Stimulated activated CD4-positive, alpha-beta T cell treated with anti-CD3 and anti-CD28 coated beads, Interleukin-2, amount 100 ng/mL, for 4 hours (primary cell): ENCODE measurements at regions not wholly inside any gene's neighbourhood (a gene's known extent, or its start where the extent isn't known, plus 50 kb on each side); places are given as distances from the start of the nearest gene placed in this dataset.
"Not testable (repeated sequence)": the region's sequence is repeated elsewhere in the genome, so short reads cannot be mapped to it uniquely, and the experiment has no call there.

Experiments used
- DNase-seq: peaks from one replicate; pipeline ENCODE4 v3.0.0-alpha.2; 2020; ENCODE audit warnings: low read depth

DNA sequence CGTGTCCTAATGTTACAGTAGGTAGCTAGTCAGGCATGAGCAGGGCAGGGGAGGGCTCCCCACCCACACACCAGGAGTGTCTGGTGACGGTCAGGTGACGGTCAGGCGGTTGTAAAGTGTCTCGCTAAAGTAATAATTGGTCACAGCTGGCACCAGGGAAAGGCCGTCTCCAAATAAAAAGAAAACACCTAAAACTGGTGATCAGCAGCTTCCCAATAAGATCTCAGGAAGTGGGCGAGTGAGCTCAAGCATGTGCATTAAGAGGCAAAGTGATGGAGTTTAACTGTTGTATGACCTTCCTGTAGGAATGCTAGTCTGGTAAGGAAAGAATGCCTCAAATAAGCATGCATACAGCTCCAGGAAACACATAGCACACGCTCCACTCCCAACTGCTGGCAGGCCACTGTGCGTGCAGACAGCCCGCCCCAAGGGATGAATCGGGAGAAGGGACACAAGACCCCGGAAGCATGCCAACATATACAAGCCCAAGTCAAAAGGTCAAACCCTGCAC lies 177.1 kb downstream of the RNF144A start:
- DNase-seq, result no peak

GRCh38 chr2:7096726-7097352 lies 179.6 kb downstream of the RNF144A start:
- DNase-seq, result no peak

DNA sequence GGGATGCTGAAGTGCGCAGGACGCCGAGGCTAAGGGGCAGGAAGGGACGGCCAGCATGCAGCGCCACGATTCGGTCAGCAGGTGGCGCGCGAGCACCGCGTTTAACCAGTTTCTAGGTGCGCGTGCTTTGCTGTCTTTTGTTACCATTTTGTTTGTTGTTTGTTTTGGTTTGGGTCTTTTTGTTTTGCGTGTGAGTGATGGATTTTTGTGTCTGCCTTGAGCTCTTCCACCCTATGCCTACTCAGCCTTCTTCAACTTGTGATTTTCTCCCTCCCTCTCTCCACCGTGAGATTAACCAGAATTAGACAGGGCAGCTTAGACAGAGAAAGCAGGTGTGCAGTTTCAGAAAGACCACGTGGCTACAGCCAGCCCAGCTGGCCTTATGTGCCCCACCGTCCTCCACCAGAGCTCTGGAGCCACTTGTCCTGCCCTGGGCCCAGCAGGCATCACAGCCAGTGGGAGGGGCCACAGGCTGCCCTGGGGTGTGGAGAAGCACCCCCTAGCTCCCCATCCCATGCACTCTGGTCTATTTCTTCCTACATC lies 180.2 kb downstream of the RNF144A start:
- peak; percentile 49 for DNase-seq

DNA sequence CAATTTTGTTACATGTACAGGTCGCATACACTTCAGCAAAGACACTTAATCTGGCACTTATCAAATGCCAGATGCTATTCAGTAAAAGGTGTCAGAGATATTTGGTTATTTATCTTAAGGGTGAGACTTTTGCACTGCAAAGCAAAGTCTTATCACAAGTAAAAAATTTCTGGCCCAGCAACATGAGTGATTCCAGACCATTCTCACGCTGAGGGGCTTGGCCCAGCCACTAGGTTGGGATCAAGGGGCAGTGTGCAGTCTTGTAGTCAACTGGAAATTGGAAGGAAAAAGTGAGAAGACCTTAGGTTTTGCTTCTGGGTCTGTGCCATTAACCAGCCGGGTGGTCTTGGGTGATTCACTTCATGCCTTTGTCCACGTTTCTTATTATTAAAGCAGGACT lies 181.6 kb downstream of the RNF144A start:
- DNase-seq, result no peak

GRCh38 chr2:7099687-7100086 lies 182.5 kb downstream of the RNF144A start:
- DNase-seq, result not testable (repeated sequence)

GRCh38 chr2:7102826-7103225 lies 185.6 kb downstream of the RNF144A start:
- no peak for DNase-seq

DNA sequence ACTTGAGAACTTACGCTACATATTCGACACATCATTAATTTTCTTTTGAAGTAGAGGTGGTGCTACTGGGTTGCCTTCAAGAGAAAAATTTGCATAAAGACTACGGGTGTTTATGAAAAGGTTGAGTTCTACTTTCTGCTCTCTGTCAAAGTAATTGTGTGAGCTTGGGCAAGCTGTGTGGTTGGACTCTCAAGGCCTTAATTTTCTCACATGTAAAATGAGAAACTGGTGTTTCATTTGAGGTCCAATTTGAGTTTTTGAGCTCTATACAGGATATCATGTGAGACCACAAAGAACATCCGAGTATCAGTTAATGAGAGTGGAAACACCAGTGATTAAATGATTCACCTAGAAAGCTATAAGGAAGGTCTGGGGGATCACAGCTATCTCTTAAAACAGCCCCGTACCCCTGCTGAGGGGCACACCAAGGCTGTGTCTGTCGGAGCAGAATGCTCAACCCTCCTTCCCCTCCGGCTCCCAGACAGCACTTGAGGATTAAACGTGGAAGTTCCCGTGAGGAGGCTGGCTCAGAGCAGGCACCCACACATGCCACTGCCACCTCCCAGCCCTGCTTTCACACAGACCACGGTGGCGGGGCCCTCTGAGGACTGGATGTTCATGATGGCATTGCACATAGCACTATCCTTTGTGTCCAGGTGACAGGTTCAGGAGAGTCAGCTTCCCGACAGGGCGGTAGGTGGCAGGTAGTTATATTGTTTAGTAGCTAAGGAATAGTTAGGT lies 191.8 kb downstream of the RNF144A start:
- no peak for DNase-seq

DNA sequence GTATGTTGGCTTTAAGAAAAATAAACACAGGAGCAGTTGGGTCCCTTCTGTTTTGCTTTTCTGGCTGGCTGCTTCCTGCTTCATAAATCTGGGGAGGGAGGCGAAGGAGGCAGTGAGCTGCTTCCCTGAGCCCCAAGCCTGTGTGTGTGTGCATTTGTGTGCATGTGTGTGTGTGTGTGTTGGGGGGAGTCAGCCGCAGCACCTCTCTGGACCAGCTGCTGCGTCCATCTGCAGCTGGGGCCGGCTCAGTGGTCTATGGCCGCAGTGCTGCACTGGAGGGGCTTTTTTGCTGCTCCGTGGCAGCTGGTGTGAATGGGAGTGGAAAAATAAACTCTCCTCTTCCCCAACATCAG lies 192.3 kb downstream of the RNF144A start:
- DNase-seq, result no peak

- DNase-seq, result no peak
Measured at GRCh38 chr2:7111626-7112025, 194.4 kb downstream of the RNF144A start.

- DNase-seq, result no peak
Measured at GRCh38 chr2:7115364-7115763, 198.2 kb downstream of the RNF144A start.

DNA sequence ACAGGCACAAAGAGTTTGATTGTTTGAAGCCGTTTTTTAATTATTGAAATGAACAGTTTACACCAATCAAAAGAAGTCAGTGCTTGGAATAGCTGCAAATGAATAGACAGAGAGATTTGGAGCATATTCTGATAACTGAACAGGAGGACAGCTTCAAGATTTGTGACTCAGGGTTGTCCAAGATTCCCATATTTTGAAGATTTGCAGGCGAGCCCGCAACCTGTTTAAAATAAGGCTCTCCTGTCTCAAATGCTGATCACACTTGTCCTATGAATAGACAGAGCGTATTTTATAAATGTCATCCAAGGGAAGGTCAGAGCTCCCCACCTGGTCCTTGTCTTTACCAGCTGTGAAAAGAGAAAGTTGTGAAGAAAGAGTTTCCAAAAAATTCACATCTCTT lies 198.7 kb downstream of the RNF144A start:
- no peak for DNase-seq

GRCh38 chr2:7116511-7116910 lies 199.3 kb downstream of the RNF144A start:
- no peak for DNase-seq

- no peak for DNase-seq
Measured at GRCh38 chr2:7117076-7117475, 199.9 kb downstream of the RNF144A start.

DNA sequence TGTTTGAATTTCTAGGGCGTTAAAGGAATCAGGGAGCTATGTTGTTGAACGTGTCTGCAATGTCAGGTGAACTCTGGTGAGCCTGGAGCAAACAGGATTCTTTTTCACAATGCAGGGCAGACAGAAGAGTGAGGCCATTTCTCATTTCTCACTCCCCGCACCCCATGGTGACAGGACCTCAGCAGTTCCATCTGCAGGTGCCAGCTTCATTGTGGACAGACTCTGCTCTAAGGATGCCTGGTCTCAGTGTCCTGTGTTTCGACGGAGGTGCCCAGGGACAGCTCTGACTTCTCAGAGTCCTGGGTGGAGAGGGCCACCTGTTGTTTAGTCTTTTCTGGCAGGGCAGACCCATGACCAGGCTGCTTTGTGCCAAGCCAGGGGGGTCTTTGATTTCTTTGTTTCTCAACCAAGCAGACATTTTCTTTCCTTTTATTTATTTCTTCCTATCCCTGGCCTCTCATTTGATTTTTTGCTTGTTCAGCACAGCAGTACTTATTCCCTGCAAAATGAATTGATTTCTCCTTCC lies 201.5 kb downstream of the RNF144A start:
- DNase-seq, result no peak

GRCh38 chr2:7119132-7119835 lies 202.1 kb downstream of the RNF144A start:
- DNase-seq, result no peak

DNA sequence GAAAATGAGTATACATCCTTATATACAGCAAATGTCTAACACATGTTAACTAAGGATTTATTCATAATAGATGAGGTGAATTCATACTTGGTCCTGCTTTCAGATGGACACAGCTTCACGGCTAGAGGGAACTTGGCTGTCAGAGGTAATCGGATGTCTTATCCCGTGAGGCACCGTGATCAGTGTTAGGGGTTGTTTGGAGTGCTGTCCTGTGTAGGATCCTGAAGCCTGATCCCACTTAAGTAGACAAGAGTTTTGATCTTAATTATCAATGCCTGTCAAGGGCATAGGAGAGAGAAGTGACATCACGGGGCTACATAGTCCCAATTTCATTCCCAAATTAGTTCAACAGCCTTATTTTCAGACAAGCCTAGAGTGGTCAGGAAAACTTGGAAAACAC lies 204.6 kb downstream of the RNF144A start:
- DNase-seq, result no peak

GRCh38 chr2:7127156-7127555 lies 209.9 kb downstream of the RNF144A start:
- DNase-seq, result no peak

DNA sequence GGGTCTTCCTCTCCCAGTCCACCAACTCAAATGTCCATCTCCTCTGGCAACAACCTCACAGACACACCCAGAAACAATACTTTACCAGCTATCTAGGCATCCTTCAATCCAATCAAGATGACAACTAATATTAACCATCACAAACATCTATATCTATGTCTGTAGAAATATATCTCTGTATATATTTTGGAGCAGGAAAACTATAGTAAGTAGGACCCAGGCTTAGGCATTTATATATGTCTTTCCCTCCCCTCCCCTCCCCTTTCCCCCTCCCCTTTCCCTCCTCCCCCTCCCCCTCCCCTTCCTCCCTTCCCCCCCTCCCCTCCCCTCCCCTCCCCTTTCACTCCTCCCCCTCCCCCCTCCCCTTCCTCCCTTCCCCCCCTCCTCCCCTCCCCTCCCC lies 210.5 kb downstream of the RNF144A start:
- no peak for DNase-seq

- DNase-seq, result no peak
Measured at GRCh38 chr2:7131261-7131660, 214.0 kb downstream of the RNF144A start.

- DNase-seq, result no peak
Measured at GRCh38 chr2:7132753-7133152, 215.5 kb downstream of the RNF144A start.

DNA sequence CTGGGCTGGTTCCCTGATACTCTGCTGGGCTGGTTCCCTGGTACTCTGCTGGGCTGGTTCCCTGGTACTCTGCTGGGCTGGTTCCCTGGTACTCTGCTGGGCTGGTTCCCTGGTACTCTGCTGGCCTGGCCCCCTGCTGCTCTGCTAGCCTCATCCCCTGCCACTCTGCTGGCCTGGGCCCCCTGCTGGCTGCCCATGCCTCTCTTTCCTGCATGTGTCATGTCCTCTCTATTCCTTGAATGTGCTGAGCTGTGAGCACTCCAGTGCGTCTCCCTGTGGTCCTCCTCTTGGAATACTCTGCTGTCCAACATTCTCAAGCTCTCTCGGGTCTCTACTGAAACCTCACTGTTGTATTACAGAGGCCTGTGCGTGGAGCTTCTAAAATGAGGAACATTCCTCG lies 216.3 kb downstream of the RNF144A start:
- no peak for DNase-seq

GRCh38 chr2:7140306-7140705 lies 223.1 kb downstream of the RNF144A start:
- no peak for DNase-seq

DNA sequence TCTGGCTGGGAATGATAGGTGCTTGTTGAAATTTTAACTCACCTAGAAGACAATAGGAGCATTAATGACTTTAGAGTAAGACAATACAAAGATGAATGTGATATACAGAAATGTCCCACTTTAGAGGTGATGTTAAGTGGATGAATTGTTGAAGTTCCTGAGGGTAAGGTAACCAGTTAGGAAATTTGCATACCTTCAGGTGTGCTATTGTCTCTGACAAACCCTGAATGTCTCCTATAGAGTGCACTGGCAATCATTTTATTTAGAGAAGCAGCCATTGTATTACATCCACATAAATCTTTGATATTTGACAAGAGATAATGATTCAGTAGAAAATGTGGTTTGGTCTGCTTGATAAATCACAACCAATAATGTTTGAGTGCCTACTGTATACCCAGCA lies 228.5 kb downstream of the RNF144A start:
- no peak for DNase-seq
